IPS-NIHi7 (cell line): ENCODE measurements at regions not wholly inside any gene's neighbourhood (a gene's known extent, or its start where the extent isn't known, plus 50 kb on each side); places are given as distances from the start of the nearest gene placed in this dataset.

Source experiments
- DNase-seq: peaks from one replicate; pipeline ENCODE4 v3.0.0; 2012; ENCODE audit warnings: mixed read lengths; ENCODE audit errors: extremely low spot score

DNA sequence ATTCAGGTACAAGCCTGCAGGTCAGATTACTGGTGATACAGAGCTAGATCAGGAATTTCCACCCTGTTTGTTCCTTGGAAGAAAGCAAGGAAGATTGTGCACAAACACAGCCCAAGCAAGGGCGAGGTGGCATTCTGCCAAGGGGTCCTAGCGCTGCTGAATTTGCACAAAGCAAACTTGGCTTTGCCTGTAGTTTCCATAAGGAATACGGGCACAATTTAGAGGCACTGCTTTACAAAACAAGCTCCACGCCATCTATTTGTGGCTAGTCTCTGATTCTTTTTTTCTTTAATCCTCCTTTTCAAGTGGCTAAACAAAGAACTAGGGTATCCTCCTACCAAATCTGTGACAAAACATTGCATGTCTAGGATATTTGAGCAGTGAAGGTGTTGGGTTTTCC lies 195.5 kb upstream of the ACVR2A start:
- no peak for DNase-seq

DNA sequence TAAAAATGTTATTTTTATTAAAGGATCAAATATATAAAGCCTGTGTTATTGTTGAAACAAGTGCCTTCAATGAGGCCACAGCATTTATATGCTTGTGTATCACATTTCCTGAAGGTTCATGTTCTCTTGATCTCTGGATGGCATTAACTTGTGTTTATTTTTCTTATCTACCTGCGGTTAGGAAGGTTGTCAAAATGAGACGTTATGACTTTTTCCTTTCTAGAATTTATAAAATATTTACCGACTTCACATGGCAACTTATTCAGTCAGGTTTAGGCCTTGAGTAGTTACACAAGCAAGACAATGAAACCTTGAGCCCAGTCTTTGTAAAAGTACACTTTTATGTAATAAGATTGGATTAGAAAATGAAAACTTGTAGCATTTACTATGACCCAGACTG lies 196.4 kb upstream of the ACVR2A start:
- DNase-seq: no peak

DNA sequence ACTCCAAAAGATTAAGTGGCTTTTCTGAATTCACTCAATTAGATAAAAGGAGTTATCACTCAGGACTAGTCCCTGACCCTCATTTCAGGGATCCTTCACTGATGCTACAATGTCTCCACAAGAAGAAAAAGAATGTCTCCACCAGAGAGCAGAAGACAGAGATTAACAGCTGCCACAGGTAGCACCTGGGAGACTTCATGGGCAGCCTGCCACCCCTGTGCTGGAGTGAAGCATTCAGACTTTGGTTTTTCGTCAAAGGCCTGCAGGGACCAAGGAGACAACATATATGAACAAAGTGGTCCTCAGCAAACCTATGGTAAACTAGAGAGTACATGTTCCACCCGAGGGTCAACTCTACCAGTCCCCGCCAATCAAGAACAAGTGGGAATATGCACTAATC lies 197.0 kb upstream of the ACVR2A start:
- no peak for DNase-seq

DNA sequence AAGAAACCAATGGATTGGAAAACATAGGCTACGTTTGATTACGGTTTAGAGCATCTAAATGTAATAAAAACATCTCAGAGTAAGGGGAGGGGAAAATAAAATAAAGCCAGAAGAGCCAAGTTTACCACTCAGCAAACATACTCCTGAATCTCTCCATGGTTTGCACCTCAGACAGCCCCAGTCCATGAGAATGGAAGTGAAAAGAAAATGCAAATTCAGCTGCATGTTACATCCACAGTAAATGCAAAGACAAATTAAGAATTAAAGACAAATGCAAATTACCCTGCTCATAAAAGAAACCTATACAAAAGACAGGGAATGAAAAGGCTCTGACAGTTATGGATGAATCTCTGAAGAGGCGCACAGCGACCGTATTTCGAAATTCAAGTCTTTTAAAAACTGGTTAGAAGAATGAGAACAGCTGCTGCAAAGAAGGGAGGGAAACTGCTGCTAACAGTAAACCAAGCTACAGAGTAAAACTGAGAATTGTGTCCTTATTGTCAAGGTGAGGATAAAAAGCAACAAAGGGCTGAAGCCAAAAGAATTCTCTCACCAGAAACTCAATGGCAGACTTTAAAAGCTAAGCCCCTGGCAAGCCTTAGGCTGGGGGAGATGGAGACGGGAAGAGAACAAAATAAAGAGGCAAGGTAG lies 197.9 kb upstream of the ACVR2A start:
- DNase-seq: no peak

DNA sequence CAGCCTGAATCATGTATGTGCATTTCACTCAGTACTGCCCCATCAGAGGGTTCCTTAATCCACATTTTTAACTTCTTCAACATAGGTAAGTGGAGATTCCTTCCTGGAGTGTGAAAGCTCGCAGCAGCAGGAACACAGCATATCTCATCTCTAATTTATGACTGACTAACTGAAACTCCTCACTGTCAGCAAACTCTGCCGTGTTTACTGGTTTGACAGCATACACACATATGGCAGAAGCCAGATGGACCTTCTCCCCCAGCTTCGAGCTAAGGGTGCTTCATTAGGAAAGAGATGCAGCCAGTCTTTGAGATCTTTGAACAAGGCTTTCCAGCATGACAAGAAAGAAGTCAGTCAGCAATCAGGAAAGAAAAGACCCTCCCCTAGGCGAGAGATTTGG lies 200.3 kb upstream of the ACVR2A start:
- no peak for DNase-seq

DNA sequence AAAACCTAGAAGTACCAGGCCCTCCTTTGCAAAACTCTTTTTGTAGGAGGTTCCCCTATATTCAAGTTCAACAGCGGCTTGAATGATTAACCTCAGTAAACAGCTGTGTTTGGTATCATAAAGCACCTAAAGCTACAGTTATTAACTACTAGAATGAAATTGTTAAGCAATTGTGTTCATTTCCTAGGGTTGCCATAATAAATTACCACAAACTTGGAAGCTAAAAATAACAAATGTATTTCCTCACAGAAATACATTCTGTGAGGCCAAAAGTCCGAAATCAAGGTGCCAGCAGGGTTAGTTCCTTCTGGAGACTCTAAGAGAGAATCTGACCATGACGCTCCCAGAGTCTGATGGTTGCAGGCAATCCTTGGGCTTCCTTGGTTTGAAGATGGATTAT lies 202.1 kb upstream of the ACVR2A start:
- DNase-seq: no peak

DNA sequence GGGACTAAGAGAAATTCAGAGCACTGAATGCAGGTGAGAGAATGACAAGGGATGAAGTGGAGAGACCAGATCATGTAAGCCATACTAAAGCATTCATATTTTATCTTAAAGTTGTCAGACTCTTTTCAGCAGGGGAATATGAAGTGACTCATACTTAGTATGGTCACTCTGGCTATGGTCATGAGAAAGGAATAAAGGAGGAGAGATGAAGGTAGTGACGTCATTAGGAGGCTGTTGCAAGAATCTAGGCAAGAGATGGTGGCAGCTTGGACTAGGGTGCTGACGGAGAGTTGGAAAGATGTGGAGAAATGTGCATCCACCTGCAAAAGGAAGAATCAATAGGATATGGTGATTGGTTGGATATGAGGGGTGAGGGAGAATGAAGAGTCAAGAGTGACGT lies 203.2 kb upstream of the ACVR2A start:
- DNase-seq: no peak

DNA sequence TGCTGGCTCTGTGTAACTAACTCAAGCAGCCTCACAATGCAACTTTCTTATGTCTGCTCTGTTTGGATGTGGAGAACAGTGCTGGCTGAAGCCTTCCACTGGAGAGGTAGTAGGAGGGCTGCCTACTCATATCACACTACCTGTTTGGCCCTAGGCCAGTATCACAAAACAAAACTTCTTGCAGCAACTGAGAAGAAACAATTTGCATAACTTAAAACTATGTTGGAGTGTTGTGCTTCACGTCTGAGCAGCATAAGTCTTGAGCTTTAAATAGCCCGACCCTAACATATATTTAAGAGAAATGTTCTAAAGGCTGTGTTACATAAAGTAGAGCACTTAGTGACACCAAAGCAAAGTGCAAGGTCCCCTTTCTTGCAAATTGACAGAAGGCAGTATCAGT lies 204.9 kb upstream of the ACVR2A start:
- DNase-seq: no peak

DNA sequence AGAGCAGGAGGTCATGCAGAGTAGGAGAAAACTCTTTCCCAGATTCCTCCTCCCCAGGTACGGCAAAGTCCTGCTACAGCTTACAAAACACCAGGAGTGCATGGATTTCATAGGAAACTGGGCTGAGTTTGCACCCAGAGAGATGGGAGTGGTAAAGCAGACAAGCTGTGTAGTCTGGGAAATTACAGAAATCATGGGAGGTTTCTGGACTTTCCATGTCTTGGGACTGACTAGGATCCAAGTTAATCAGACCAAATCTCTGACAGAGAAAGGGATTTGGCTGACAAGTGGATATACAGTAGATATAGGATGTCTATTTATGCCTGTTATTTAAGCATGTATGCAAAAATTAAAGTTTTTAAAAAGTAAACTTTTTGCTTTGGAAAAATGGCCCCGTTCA lies 205.4 kb upstream of the ACVR2A start:
- DNase-seq: no peak

DNA sequence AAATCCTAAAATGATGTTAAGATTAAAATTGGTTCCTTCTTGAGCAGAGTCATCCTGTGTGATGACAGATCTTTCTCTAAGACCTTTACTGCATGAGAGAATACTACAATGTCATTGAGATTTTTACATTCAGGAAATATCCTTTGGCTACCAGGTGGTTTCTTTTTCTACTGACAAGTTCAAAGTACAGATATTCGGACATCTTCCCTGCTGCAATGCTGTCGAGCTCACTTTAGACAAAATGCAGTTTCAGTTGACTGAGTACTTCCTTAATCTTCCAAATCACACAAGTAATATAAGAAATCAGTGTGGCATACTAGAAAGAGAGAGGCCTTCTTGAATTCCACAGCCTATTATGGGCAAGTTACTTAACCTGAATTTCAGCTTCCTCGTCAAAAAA lies 207.9 kb upstream of the ACVR2A start:
- DNase-seq: no peak

DNA sequence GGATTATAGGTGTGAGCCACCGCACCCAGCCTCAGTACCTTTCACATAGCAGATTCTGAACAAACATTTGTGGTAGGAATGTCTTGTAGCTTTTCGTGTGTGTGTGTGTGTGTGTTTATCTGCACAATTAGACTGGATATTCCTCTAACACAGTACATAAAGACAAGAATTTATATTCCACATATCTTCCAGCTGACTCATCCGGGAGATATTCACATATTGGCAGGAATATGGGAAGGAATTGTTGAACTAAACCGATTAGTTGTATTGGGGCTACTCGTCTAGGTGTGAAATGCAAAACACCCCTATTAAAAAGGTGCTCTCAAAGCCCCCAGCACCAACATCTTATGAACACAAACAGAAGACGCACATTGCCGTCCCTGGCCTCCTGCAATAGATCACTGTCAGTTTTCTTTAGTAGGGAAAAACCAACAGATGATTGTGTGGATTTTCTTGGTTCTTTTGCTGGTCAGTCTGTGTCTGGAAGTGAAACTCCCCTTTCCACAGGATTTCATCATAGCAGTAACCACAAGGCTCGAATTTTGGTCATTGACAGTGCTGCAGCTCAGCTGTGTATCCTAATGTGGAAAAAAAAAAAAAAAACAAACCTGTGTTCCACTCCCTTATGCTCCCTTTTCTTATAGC lies 208.5 kb upstream of the ACVR2A start:
- no peak for DNase-seq

DNA sequence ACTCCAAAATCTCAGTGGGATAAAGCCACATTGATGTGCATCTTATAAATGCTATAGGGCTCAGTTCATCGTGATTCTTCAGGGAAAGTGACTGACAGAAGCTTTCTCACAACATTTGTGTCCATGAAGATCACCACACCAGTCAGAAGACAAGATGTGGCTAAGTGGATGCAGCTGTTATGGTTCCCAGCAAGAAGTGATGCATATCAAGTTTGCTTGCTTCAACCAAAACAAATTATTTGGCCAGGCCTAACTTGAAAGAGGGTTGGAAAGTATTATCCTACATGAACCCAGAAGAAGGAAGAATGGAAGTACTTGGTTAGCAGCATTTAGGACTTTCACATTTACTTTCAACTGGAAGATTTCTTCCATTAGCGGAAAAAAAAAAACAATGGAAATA lies 210.0 kb upstream of the ACVR2A start:
- no peak for DNase-seq

DNA sequence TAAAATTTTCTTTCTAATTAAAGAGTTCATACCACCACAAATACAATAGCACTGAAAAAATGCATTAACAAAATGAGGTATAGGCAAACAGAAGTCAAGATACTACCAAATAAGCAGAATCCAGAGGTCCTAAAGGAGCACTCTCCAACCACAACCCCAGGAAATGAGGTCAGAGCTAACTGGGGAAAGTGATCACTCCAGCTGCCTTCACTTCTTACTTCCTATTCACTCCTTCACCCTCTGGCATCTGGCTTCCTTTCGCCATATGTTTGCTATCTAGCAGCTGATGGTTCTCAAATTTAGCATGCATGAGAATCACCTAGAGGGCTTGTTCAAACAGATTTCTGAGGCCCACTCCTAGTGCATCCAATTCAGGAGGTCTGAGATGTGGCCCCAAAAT lies 212.6 kb upstream of the ACVR2A start:
- no peak for DNase-seq

DNA sequence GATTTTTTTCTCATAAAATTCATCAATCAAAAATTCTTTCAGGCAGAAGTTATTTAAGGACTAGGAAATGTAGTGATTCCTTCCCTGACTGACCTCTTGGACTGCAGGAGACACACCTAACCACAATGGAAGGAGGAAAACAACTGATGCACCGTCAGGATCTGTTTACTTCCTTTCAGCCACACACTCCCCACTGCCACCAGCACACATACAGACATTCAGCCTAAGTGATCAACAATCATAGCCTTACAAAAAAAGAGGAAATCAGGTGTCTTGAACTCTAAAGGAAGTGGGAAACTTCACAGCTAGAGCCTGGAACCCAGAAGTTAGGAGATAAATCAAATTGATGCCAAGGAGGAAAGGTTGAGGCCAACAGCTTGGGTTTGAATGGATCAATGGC lies 213.5 kb upstream of the ACVR2A start:
- DNase-seq: no peak

DNA sequence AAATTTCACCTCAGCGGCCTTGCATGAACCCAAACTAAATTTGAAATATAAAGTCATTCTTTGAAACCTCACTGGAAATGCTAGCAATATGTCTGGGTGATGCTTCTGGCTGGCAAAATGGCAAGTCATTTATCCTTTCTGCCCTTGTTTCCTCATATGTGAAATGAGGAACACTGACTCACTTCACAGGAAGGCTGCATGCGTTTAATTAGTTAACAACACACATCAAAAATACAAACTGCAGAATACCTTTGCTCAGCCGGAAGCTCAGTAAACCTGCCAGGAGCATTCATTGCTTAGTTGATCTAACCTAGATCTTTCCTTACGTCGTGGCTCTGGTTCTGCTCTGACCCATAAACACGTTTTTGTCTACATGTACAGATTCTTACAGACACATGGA lies 214.2 kb upstream of the ACVR2A start:
- no peak for DNase-seq

DNA sequence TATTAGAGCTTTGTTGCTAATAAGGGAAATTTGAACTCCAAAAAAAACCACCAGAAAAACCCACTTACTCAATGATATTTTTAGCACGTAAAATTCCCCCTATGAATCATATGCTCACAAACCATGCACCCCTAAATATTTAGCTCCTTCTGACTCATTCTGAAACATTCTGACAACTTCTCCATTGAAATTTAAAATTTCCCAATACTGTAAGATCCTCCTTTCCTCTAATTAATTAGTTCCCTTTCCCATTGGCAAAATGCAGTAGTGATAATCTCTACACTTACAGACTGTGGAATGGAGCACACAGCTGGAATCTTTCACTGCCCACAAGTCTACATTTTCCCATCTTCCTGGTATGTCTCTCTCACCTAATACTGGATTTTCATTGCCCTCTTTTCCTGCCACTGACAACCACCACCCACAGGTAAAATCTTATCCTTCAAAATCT lies 215.8 kb upstream of the ACVR2A start:
- no peak for DNase-seq

DNA sequence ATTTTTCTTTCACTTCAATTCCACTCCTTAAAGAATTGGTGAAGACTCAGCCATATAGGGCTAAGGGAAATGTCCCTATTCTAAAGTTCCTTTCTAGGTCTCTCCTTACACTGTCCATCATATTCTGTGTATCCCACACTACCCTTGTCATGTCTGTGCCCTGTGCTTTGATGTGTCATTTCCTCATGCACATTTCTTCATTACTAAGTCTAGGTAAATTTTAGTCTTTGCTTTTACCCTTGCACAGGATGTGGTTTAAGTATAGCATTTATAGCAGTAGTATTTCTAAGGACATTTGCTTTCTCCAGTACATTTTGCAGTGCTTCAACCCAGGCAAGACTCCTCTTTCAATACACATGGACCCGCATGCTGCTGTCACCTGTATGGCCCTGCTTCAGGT lies 221.5 kb upstream of the ACVR2A start:
- DNase-seq: no peak

DNA sequence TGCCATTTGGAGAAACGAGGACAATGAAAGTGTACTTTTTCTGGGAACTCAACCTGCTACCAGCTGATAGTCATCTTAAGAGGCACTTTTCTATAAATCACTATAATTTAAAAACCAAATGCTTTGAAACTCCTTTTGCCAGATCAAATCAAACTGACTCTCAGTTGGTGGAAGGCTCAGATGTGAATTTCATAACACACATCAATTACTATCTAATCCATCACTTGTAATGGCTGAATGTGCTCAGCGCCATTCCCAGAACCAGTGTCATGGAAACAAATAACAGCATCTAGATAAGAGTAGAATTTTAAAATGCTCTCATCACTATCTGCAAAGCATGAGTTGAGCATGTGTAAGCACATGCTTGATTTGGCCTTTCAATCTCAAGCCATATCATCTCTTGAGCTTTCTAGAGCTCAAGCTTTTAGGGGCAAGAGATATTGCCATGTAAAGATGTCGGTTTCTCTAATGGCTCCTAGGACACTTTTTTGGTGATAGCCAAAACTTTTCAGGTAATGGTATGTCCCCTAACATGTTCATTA lies 223.1 kb upstream of the ACVR2A start:
- DNase-seq: no peak

DNA sequence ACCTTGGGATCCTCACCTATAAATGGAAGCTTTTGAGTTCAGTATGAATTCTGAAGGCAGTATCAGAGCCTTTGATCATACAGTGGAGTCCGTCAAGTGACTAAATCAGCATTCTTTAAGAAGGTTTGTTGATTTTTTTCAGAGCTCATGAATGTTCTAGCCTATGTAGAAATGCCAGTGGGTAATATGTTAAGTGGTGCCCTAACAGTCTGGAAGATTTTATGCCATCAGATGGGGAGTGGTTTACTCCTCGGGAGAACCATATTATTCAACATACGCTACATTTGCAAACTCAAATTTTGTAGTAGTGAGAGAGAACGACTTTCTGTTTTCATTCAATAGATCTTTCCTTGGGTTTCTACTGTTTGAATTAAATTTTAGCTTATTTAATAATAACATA lies 225.0 kb upstream of the ACVR2A start:
- DNase-seq: no peak

DNA sequence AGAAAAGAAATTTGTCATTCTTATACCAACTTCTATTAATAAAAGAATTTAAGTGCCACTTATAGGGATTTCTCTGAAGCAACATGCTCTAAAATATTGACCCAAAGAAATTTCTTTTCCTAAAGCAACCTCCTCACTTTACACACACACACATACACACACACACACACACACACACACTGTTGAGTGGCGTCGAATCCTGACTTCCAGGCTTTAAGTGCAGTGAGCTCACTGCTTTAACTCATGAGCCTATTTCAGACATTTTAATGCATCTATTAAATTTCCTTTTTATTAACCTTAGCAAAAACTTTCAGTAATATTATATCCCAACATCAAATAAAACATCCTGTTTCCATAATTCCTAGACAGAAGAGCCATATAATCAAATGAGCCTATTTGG lies 229.1 kb upstream of the ACVR2A start:
- no peak for DNase-seq

DNA sequence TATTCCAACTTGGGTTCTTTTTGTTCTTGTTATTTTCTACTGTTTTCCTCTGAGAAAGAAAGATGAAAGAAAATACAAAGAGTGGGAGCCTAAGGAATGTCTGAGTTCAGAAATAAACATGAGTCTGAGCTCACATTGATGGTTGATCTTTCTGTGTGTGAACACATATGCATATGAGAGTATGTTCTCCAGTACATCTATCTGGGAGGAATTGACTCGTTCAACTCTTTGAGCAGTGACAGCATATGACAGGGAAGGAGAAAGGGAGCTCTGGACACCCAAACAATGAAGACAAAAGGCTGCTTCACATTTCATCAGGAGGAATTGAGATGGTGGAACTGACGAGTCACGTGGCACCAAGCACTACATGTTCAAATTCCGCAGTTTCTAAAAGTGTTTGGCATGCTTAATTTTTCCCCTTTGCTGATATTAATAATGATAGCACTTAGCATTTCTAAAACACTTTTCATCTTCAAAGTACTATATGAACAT lies 229.8 kb upstream of the ACVR2A start:
- DNase-seq: no peak

DNA sequence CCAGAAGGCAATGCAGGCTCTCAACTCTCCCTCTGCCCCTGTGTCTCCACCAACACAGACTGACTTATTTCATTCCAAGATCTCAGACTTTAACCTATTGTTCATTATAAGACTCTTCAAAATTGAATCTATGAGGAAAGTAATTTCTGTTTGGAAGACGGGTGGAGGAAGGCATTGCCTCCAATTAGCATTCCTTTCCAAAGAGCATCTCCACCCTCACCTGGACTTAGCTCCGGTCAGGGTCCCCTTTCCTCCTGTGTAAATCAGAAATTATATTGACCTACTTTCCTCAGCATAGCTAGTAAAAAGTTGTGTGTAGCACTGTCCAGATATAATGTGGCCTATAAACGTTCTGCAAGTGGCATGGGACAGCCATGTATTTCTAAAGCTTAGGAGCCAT lies 230.4 kb upstream of the ACVR2A start:
- DNase-seq: no peak

DNA sequence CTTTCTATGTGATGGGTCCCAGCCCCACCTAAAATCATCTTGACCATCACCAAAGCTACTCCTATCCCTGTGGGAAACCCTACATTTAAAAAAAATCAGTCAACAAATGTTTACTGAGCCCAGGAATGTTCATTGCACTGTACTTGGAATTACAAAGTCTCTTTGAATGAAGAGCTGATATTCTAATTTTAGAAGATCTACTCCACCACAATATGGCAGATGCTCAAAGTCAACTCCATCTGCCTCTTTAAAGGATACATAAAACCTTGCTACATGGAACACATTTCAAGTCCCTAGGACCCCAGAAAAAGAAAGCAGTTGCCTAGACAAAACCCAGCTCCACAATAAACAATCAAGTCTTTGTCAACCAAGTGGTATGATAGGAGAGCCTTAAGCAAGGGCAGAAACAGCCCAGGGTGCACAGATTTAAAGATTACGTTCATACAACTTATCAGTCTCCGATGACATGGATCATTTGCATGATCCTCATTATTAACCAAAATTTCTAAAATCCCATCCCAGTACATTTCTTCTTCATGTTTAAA lies 234.3 kb upstream of the ACVR2A start:
- DNase-seq: no peak
